GM12892 (cell line): ENCODE measurements at regions not wholly inside any gene's neighbourhood (a gene's known extent, or its start where the extent isn't known, plus 50 kb on each side); places are given as distances from the start of the nearest gene placed in this dataset.
"Not testable (repeated sequence)": the region's sequence is repeated elsewhere in the genome, so short reads cannot be mapped to it uniquely, and the experiment has no call there.

ENCODE experiments used
- DNase-seq: peaks from one replicate; pipeline ENCODE4 v3.0.0; 2011; ENCODE audit not compliant: insufficient read length
- FAIRE-seq: peaks from 2 replicates; lab custom pipeline; 2011; peaks lifted over from hg19 to GRCh38; lab: Jason Lieb, UNC
- POLR2A ChIP-seq: IDR thresholded peaks from 2 replicates; pipeline ENCODE4 v1.6.1; 2011; ENCODE audit warnings: low read depth, low read length, control low read depth
- POLR2AphosphoS5 ChIP-seq: IDR thresholded peaks from 2 replicates; pipeline ENCODE4 v1.6.1; 2011; ENCODE audit warnings: low read depth, low read length, control low read depth
- TAF1 ChIP-seq: IDR thresholded peaks from 2 replicates; pipeline ENCODE4 v1.6.1; 2011; ENCODE audit warnings: low read depth, mild to moderate bottlenecking, control low read depth, low read length, borderline replicate concordance

- FAIRE-seq (no peak), DNase-seq (no peak)
- TF ChIP-seq POLR2A (no peak), TAF1 (no peak), POLR2AphosphoS5 (no peak)
Observed at GRCh38 chr4:60962286-60962685, 237.8 kb upstream of the ADGRL3 start.

GRCh38 chr4:60981534-60981933 is 218.6 kb upstream of the ADGRL3 start:
- FAIRE-seq (no peak), DNase-seq (no peak)
- TF ChIP-seq TAF1, result no peak
- TF ChIP-seq POLR2AphosphoS5, result no peak
- no peak for TF ChIP-seq POLR2A

GRCh38 chr4:60989141-60989540 is 211.0 kb upstream of the ADGRL3 start:
- DNase-seq (no peak), FAIRE-seq (no peak)
- TF ChIP-seq POLR2A, result no peak

- FAIRE-seq, result no peak
- TF ChIP-seq POLR2A, result no peak
- no peak for TF ChIP-seq POLR2AphosphoS5
- TF ChIP-seq TAF1, result no peak
- DNase-seq, result no peak
Observed at GRCh38 chr4:60992037-60992436, 208.1 kb upstream of the ADGRL3 start.

- DNase-seq (no peak), FAIRE-seq (no peak)
Observed at GRCh38 chr4:61003301-61003700, 196.8 kb upstream of the ADGRL3 start.

DNA sequence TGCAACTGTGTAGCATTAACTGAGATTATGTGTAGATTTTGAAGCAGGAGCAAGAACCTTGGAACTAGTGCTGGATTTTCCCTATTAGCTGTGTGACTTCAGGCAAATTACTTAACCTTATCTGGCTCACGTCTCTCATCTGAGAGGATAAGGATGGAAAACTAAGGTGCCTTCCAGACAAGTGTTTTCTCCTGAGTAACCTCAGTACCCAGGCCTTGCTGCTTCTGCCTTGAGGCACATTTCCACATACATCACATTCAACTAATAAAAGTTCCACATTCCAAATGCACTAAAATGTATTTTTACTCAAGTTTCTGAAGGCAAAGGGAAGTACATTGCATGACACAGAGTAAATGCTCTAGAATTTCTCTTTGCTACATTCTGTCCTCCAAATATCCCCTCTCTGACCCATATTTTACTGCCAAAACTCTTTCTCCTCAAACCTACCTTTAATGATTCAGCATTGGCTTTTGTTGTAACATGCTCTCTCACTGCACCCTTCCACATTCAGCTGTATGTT is 195.4 kb upstream of the ADGRL3 start:
- TF ChIP-seq TAF1 (no peak), POLR2A (no peak), POLR2AphosphoS5 (no peak)
- DNase-seq, result no peak
- FAIRE-seq, result no peak

More at GRCh38 chr4:61003301-61003700, 196.8 kb upstream of the ADGRL3 start:
- TF ChIP-seq TAF1 (no peak), POLR2A (no peak), POLR2AphosphoS5 (no peak)

GRCh38 chr4:61011051-61011450 is 189.1 kb upstream of the ADGRL3 start:
- no peak for DNase-seq
- FAIRE-seq, result no peak
- TF ChIP-seq TAF1 (no peak), POLR2A (no peak), POLR2AphosphoS5 (no peak)

DNA sequence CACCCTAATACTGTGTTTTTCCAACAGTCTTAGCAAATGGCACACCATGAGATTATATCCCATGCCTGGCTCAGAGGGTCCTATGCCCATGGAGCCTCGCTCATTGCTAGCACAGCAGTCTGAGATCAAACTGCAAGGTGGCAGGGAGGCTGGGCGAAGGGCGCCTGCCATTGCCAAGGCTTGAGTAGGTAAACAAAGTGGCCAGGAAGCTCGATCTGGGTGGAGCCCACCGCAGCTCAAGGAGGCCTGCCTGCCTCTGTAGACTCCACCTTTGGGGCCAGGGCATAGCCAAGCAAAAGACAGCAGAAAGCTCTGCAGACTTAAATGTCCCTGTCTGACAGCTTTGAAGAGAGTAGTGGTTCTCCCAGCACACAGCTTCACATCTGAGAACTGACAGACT is 188.2 kb upstream of the ADGRL3 start:
- DNase-seq, FAIRE-seq: not testable (repeated sequence)

DNA sequence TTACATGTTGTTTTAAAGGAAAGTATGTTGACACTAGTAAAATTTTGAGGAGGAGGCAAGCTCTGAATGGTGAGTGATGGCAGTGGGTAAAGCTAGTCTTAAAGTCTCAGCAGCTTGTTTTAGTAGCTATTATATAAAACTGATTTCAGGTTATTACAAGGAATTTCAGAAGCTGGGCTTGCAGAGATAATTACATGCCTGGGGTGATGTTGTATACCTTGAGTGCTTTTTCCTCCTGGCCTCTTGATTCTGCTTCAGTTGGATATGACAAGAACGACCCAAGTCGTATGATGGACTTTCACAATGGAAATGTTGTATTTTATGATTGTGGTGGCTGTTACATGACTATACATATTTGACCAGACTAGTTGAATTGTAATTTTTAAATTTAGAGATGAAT is 175.5 kb upstream of the ADGRL3 start:
- TF ChIP-seq TAF1 (no peak), POLR2AphosphoS5 (no peak), POLR2A (no peak)
- DNase-seq, result no peak
- no peak for FAIRE-seq

DNA sequence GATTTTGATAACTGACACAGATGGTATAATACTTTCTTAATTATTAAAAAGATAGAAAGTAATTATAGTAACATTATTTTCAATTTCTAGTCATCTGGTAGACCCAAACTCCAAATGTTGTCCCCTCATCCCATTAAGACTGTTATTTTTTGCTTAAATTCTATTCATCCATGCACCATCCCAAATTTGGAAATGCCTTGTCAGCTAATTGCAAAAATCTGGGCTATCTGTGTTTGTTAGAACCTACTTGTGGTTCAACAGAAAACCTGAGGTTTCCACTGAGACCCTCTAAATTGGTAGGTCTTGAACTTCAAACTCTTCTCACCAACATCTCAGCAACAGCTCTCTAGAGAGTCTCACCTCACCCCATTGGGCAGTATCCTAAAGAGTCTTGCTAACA is 172.2 kb upstream of the ADGRL3 start:
- DNase-seq, result no peak
- TF ChIP-seq TAF1, result no peak
- TF ChIP-seq POLR2A, result no peak
- no peak for TF ChIP-seq POLR2AphosphoS5
- no peak for FAIRE-seq

DNA sequence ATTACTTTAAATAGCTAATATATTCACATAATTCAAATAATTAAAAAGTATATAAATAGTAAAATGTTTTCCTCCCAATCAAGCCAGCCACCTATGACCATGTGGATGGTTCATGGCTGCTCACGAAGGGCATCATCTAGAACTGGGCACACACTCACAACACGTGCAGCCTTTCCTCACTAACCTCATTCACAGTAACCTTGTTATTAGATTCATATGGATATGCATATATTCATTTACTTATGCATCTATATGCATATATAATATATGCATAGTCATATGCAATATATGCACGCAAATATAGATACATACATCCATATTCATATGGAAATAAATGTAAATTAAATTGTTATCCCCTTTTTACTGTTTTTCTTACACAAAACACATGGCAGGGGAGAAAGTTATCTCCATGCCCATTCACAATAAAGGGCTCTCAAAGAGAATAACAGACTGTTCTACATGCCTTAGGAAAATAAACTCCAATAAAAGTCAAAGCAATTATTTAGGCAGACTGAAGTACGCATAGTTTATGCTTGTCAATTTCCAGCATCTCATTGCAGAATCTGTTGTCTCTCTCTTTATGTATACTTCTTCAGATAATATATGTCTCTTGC is 163.9 kb upstream of the ADGRL3 start:
- FAIRE-seq (no peak), DNase-seq (no peak)
- TF ChIP-seq POLR2A (no peak), TAF1 (no peak), POLR2AphosphoS5 (no peak)

DNA sequence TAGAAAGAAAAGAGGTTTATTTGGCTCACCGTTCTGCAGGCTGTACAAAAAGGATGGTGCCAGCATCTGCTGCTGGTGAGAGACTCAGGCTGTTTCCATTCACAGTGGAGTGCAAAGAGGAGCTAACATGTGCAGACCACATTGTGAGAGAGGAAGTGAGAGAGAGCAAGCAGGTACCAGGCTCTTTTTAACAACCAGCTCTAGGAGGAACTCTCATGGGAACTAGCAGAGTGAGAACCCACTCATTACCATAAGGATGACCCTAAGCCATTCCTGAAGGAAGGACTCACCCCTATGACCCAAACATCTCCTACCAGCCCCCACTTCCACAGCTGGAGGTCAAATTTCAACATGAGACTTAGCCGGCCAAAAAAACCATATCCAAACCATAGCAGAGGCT is 158.6 kb upstream of the ADGRL3 start:
- FAIRE-seq (no peak), DNase-seq (no peak)
- no peak for TF ChIP-seq POLR2AphosphoS5

DNA sequence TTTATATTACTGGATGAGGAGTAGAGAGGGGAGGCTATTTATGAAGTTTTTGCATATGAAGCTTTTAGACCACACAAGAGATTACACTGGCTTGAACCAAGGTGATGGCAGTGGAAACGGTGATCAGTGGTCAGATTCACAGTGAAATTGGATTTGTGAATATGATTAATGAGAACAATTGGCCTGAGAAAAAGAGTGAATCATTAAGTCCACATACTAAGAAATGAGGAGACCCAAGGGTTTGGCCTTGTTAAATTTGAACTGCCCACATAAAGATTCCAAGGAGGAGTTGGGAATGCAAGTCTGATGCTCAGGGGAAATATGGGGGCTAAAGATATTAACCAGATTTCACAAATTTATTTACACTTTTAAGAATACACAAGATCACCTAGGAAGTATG is 155.3 kb upstream of the ADGRL3 start:
- TF ChIP-seq TAF1, result no peak
- TF ChIP-seq POLR2AphosphoS5, result no peak
- TF ChIP-seq POLR2A, result no peak
- FAIRE-seq, result no peak
- DNase-seq, result no peak
